ES-I3 (cell line): ENCODE measurements at regions not wholly inside any gene's neighbourhood (a gene's known extent, or its start where the extent isn't known, plus 50 kb on each side); places are given as distances from the start of the nearest gene placed in this dataset.

Experiments used
- H3K36me3 ChIP-seq: 2 replicates; pipeline ENCODE4 v1.6.1; 2013; ENCODE audit warnings: mild to moderate bottlenecking, low read length, control low read depth, moderate library complexity; ENCODE audit not compliant: insufficient read depth
- H3K4me1 ChIP-seq: 2 replicates; pipeline ENCODE4 v1.6.1; 2013; ENCODE audit warnings: mild to moderate bottlenecking, control low read depth, low read length; ENCODE audit not compliant: insufficient read depth
- H3K9ac ChIP-seq: 2 replicates; pipeline ENCODE4 v1.6.1; 2013; ENCODE audit warnings: low read depth, mild to moderate bottlenecking, low read length, moderate library complexity
- H3K9me3 ChIP-seq: 2 replicates; pipeline ENCODE4 v1.6.1; 2013; ENCODE audit warnings: mild to moderate bottlenecking, low read length, moderate library complexity; ENCODE audit not compliant: control insufficient read depth, insufficient read depth

DNA sequence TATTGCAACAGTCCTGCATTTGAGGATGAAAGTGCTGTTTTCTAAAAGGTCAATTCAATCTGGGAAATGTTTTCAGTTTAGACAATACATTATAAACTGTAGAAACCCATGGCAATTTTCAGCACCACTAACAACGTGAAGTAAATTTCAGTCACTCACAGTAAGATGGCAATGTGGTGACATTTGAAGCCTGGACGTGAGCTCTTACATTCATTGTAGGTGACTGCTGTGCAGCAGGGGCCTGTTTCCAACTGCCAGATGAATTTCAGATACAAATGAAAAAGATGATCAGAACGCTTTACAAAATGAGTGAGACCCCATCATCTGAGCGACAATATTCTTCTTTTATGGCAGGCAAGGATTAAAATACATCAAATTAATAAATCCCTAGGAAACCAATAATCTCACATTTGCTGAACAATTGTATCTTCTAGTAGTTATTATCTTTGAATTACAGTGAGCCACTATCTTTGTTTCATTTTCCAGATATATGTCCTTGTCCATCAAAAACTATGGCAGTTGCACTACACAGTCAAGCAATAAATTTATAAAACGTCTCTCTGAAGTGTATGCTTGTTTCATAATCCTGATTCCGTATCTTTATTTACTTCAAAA lies 1816.8 kb downstream of the OLFM4 start:
- H3K36me3 ChIP-seq, result no peaks in the 10 kb centered on the region
- no peak overlapping the region for H3K9ac ChIP-seq
- H3K9me3 ChIP-seq, result no peaks in the 10 kb centered on the region
- H3K4me1 ChIP-seq, result no peaks in the 10 kb centered on the region

DNA sequence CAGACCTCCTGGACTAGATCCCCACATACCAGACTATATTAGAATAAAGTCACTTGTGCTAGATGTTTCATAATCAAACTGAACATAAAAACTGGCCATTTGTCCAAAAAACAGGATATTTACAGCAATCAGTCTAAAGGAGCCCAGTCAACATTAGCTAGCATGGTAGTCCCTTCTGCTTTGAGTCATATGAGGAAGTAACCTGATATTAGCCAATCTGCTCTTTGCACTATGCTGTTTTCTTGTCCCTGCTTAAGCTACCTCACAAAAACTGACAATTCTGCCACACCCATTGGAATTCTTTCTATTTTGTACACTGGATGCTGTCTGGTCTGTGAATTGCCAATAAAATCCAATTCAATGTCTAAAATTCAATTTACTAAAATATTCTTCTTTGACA lies 1824.2 kb downstream of the OLFM4 start:
- Histone ChIP-seq H3K4me1 (no peaks in the 10 kb centered on the region), H3K36me3 (no peaks in the 10 kb centered on the region), H3K9me3 (peaks cover 4% of the 10 kb centered on the region; the same call in 1 of the 2 replicates), H3K9ac (no peak overlapping the region)

DNA sequence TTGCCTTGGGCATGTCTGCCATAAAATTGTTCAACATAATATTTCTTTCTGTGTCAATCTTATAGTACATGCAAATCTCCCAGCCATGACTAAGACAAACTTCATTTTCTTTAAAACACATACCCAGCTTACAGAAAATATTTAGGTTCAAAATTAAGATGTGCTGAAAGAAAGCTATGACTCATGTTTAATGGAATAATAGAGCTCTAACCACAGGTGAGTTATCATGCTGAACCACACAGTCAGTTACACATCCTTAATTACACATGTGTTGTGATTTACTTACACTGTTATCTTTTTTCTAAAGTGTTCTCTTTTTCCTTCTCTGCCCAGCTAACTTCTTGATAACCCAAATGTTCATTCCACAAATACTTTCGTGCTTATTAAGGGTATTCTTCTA lies 1831.2 kb downstream of the OLFM4 start:
- Histone ChIP-seq H3K9ac (no peak overlapping the region), H3K9me3 (no peaks in the 10 kb centered on the region), H3K4me1 (no peaks in the 10 kb centered on the region), H3K36me3 (no peaks in the 10 kb centered on the region)

DNA sequence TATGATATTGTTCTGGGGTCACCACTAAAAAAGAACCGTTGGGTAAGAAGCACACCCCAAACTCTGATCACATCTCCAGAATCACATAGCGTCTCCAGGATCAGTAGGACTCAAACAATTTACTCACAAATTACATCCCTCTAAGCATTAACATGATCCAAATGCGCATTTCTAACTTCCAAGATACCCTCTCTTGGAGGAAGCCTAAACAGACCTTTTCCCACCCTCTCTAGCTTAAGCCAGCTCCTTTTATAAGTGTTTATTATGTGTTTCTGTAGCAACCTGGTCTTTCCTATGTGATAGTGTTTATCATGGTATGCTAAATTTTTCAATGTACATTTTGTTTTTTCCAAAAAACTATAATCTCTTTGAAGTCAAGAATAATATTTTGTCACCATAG lies 1846.5 kb downstream of the OLFM4 start:
- no peak overlapping the region for H3K9ac ChIP-seq
- H3K36me3 ChIP-seq, result no peaks in the 10 kb centered on the region
- H3K4me1 ChIP-seq, result peaks cover 7% of the 10 kb centered on the region
- no peaks in the 10 kb centered on the region for H3K9me3 ChIP-seq

DNA sequence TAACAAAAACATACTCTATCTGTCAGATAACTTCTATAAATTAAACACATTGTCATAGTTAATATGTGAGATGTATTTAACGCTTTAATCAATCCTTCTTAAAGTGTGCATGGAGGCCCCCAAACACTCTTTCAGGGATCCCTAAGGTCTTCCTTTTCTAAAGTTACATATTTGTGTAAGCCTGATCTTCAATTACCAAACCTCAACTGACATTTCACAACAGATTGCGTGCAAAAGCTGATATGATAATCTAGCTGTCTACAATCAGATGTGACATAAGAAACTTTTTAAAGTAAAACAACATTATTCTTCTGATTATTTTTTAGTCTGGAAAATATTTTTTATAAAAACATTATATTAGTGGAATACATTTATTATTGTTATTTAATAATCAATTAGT lies 1850.4 kb downstream of the OLFM4 start:
- Histone ChIP-seq H3K9ac (no peak overlapping the region), H3K4me1 (peaks cover 7% of the 10 kb centered on the region), H3K9me3 (no peaks in the 10 kb centered on the region), H3K36me3 (no peaks in the 10 kb centered on the region)

DNA sequence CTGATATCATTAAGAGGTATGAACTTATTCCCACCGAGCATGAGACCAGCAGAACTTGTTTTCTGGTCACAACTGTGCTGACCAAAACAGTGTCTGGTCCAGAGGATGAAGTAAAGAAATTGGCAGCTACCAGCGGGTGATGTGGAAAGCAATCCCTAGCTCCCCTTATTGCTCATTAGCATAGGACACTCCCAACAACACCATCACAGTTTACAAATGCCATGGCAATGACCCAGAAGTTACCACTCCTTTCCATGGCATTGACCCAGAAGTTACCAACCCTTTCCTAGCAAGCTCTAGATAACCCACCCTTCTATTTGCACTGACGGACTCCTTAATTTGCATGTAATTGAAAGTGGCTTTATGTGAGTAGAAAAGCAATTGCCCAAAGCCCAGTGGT lies 1856.1 kb downstream of the OLFM4 start:
- H3K9me3 ChIP-seq, result no peaks in the 10 kb centered on the region
- no peaks in the 10 kb centered on the region for H3K4me1 ChIP-seq
- no peaks in the 10 kb centered on the region for H3K36me3 ChIP-seq
- no peak overlapping the region for H3K9ac ChIP-seq

DNA sequence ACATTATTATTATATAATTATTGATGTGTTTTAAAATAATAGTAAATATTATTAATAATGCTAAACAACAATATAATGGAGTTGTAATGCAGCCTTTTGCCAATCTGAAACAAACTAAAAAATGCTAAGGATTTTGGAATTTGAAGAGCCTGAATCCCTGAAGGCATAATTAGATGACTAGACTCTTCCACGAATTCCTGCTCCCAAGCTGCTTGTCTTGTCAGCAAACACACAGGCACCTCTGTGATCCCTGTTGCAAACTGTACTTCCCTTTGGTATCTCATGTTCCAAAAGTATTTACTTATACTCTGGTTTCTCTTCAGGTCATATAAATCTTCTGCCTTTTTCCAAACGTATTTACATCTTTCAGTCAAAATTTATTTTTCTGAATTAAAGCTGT lies 1862.4 kb downstream of the OLFM4 start:
- Histone ChIP-seq H3K9ac (no peak overlapping the region), H3K9me3 (no peaks in the 10 kb centered on the region), H3K36me3 (no peaks in the 10 kb centered on the region), H3K4me1 (no peaks in the 10 kb centered on the region)

DNA sequence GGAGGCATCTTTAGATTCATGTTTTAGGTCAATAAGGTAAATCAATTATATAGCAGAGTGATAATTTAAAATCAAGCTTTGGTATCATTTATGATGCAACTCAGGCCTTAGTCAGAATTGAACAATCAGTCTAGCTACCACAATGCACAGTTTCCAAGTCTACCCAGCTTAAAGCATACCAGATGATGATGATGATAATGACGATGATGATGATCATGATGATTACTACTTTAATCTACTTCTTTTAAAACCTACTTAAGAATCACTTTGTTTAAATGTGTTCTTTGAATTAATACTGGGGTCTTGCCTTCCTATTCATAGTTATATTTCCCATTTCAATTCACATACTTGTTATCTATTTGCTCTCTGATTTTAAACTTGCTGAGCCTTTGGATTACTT lies 1872.7 kb downstream of the OLFM4 start:
- H3K4me1 ChIP-seq, result peaks cover 9% of the 10 kb centered on the region; the same call in 1 of the 2 replicates
- no peak overlapping the region for H3K9ac ChIP-seq
- no peaks in the 10 kb centered on the region for H3K36me3 ChIP-seq
- no peaks in the 10 kb centered on the region; the same call in 1 of the 2 replicates for H3K9me3 ChIP-seq

DNA sequence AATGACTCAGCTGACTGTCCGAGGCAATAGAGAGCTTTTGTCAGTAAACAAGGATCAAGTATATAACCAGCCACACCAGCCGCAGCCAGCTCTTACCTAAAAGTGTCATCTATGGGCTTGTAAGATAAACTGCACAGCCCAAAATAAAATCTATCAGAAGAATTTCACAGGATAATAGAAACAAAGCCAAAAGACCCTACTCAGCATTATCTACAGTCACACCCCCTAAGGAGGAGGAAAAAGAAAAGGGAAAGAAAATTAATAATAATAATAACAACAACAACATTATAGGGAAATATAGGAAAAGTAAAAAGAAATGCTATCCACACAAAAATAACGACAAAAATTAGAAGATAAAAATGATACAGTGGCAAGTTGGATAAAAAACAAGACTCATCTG lies 1883.8 kb downstream of the OLFM4 start:
- H3K9ac ChIP-seq, result no peak overlapping the region
- H3K4me1 ChIP-seq, result no peaks in the 10 kb centered on the region
- H3K9me3 ChIP-seq, result no peaks in the 10 kb centered on the region
- H3K36me3 ChIP-seq, result no peaks in the 10 kb centered on the region

DNA sequence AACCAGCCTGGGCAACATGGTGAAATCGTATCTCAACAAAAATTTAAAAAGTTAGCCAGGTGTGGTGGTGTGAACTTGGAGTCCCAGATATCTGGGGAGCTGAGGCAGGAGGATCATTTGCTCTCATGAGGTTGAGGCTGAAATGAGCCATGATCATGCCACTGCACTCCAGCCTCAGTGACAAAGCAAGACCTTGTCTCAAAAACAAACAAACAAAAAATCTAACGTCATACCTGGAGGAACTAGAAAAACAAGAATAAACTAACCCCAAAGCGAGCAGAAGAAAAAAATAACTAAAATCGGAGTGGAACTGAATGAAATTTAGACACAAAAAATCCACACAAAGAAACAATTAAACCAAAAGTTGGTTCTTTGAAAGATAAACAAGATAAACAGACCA lies 1885.1 kb downstream of the OLFM4 start:
- Histone ChIP-seq H3K4me1 (no peaks in the 10 kb centered on the region), H3K9me3 (no peaks in the 10 kb centered on the region), H3K36me3 (no peaks in the 10 kb centered on the region), H3K9ac (no peak overlapping the region)

DNA sequence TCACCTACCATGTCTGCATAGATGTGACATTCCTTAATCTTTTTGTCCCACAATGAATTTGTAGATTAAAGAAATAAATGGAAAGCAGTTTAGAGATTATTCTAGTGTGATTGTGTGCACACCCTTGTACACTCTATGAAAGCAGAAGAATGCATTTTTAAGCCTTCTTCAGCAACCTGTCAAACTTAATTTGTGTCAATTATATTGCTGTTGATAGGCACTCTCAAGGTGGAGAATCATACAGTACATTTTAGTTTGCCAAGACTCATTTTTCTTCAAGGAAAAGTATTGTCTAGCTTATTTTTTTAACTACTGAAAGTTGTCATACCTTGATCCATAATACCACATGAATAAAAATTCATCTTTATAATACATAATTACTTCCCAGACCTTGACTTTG lies 1898.9 kb downstream of the OLFM4 start:
- H3K4me1 ChIP-seq, result no peaks in the 10 kb centered on the region
- no peaks in the 10 kb centered on the region for H3K36me3 ChIP-seq
- H3K9me3 ChIP-seq, result no peaks in the 10 kb centered on the region; the same call in 1 of the 2 replicates
- no peak overlapping the region for H3K9ac ChIP-seq

DNA sequence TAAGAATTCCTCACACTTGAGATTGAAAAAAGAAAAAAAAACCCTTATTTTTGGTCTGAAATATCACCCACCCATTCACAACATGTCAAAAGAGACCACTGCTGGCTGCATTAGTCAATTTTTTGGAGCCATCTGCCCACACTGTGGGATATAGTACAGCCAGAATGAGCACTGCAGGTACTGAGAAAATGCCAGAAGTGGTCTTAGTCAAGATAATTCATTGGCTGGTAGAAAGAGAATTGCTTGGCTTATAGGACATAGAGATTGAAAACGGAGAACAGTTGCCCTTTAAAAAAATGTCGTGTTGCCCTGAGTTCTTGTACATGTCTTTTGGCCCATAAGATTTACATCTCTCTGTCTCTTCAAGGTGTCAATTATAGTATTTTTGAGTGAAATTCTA lies 1899.5 kb downstream of the OLFM4 start:
- Histone ChIP-seq H3K9ac (no peak overlapping the region), H3K36me3 (no peaks in the 10 kb centered on the region), H3K9me3 (no peaks in the 10 kb centered on the region; the same call in 1 of the 2 replicates), H3K4me1 (no peaks in the 10 kb centered on the region)

DNA sequence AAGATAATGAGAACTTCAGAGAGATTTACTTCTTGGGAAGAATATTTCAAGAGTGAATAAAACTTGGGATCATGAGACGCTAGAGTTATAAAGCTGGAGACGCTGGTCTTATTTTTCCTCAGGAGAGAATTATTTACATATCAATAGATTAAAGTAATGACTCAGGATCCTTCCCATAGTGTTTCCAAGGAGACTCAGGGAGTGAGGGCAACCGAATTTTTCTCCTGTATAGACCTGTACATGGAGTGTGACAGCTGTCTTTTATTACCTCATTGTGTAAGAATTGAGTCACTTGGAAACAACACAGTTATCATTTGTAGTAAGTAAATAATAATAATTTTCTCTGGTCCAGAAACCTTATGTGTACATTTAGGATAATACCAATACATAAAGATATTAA lies 1905.5 kb downstream of the OLFM4 start:
- no peak overlapping the region for H3K9ac ChIP-seq
- no peaks in the 10 kb centered on the region for H3K36me3 ChIP-seq
- H3K9me3 ChIP-seq, result no peaks in the 10 kb centered on the region
- H3K4me1 ChIP-seq, result peaks cover 11% of the 10 kb centered on the region; the same call in 1 of the 2 replicates

DNA sequence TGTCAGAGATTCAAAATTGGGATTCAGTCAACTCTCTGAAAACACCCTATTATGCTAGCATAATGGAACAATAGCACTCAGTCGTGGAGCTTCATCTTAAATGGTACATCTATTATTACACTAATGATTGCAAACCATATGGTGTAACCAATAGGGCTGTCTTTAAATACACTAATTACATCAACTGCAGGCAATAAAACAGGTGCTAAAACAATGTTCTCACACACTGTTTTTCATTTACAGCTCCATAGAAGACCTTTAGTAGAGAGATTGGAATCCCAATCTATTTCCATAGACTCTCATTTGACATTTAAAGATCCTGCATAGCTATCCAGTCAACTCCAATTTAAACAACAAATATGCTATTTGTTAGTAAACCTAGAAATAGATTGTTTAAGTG lies 1917.4 kb downstream of the OLFM4 start:
- H3K9me3 ChIP-seq, result 0 out of 2 replicates have a peak, but pooled peaks cover 3% of the 10 kb centered on the region
- H3K36me3 ChIP-seq, result no peaks in the 10 kb centered on the region
- peaks cover 8% of the 10 kb centered on the region; the same call in 1 of the 2 replicates for H3K4me1 ChIP-seq
- no peak overlapping the region for H3K9ac ChIP-seq

DNA sequence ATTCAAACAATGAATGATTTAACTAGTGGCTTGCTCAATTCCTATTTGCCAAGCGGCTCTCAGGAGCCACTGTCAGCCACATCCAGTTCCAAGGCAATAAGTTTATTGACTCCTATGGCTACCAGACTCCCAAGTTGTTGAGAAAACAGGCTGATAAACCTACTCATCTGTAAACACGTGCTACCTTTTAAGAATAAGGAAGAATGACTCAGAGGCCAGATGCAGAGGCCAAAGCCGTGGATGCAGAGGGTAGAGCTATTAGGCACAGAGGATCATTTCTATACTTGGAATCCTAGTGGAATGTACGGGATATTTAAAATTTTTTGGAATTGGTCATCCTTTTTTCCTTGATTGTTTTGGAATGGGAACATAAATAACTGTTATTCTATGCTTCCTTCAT lies 1921.1 kb downstream of the OLFM4 start:
- peaks cover 10% of the 10 kb centered on the region; the same call in 1 of the 2 replicates for H3K4me1 ChIP-seq
- H3K9ac ChIP-seq, result no peak overlapping the region
- H3K9me3 ChIP-seq, result 0 out of 2 replicates have a peak, but pooled peaks cover 3% of the 10 kb centered on the region
- H3K36me3 ChIP-seq, result no peaks in the 10 kb centered on the region
